Stimulated activated CD8-positive, alpha-beta memory T cell treated with anti-CD3 and anti-CD28 coated beads, Interleukin-4, amount 100 ng/mL, for 48 hours (primary cell): ENCODE measurements at regions not wholly inside any gene's neighbourhood (a gene's known extent, or its start where the extent isn't known, plus 50 kb on each side); places are given as distances from the start of the nearest gene placed in this dataset.
"Not testable (repeated sequence)": the region's sequence is repeated elsewhere in the genome, so short reads cannot be mapped to it uniquely, and the experiment has no call there.

Experiments used
- DNase-seq: peaks from one replicate; pipeline ENCODE4 v3.0.0-alpha.2; 2020

DNA sequence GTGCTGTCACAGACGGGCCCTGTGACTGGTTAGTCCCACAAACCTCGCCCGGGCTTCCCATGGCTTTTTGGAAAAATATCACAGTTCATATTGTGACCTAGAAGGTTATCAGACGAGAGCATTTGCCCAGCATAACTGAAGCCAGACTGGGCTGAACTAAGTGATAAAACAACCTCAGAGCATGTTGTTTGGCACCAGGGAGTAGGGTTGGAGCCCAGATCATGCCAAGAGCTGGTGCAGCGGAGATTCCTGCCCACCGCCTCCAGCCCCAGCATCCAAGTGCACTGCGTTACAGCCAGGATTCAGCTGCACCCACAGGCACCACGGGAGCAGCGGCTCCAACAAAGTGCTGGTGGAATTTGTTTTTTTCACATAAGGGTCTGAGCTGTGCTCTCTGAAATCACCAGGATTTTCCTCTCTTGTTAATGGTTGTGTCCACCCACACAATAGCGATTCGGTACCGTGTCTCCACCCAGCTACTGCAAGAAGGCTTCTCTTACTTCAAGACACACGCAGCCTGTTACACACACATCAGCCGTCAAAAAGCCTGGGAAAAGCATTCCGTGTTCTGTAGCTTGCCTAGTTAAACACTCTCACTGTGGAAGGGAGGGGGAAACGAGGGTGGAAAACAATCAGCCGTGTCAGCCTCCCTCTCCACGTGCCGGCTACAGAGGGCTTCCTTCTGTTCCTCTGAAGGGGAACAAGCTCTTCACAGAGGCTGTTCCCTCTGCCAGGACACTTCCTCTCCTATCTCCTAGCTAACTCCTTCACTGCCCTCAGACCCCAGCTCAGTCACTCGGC, 273.8 kb downstream of the C16orf95 start:
- DNase-seq = no peak

DNA sequence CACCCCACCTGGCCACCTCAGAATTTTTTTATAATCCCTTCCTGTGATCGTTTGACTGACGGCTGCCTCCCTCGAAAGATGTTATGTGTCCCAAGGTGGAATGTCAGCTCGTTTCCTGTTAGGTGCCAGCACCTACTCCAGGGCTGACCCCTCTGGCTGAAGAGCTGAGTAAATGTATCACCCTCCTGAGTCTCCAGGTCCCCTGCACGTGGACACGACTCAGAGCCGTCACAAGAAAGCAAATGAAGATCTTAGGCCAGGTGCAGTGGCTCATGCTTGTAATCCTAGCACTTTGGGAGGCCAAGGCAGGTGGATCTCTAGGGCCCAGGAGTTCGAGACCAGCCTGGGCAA, 273.2 kb downstream of the C16orf95 start:
- DNase-seq = no peak

DNA sequence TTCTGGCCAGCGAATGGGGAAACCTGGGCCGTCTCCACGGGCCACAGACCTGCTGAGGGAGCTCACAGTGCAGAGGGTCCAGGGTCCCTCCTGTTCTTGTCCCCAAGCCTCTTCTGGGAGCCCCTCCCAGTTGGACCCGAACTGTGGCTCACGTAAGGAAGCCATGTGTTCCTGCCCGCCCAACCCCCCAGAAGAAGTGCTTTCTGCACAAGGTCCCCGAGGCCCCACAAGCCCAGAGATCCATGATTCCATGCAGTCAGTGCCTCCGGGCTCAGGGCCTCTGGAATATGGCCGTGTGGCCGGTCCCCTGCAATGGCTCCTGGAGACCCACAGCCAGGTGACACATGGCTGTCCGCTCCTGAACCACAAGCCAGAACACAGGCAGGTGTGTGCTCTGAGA, 272.4 kb downstream of the C16orf95 start:
- DNase-seq = no peak

DNA sequence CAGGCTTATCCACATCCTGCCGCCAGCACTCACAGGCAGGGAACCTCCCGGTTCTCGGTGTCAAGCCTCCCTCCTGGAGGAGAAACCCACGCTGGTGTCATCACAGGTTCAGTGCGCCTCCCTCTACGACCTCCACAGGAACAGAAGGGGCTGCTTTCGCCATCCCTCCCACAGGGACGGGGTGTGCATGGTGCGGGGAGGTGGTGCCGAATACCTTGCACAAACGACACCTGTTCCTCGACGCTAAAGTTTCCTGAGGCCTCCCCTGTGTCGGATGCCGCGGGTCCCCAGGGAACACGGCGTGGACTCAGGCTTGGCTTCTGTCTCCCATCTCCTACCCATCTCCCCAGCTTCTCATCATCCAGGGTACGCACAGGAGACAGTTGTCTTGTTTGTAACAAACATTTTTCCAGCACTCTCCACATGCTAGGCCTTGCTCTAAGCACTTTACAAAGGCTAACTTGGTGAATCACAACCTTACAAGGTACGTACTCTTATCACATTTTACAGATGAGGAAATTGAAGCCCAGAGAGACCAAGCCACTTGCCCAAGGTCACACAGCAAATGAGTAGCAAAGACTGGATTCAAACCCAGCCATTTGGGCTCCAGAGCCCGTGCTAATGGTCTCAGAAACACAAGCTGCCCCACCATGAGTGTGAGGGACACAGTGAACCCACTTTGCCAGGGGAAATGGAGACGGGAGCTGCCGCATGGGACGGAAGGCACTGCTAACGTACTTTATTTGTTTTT, 271.6 kb downstream of the C16orf95 start:
- no peak for DNase-seq

DNA sequence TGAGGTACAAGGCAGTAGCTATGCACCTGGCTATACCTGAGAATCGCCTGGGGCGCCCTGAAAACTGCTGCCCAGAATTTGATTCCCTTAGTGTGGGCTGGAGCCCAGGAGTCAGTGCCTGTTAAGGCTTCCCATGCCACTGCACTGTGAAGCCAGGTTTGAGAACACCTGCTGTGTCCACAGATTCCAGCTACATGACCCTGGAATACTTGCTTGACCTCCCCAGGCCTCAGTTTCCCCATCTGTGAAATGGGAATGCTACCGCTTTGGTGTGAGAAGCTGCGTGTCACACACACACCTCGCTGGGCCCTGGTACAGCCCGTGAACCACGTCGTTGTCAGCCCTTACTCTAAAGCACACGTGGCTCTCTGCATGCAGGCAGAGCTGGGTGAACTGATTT, 271.0 kb downstream of the C16orf95 start:
- no peak for DNase-seq

DNA sequence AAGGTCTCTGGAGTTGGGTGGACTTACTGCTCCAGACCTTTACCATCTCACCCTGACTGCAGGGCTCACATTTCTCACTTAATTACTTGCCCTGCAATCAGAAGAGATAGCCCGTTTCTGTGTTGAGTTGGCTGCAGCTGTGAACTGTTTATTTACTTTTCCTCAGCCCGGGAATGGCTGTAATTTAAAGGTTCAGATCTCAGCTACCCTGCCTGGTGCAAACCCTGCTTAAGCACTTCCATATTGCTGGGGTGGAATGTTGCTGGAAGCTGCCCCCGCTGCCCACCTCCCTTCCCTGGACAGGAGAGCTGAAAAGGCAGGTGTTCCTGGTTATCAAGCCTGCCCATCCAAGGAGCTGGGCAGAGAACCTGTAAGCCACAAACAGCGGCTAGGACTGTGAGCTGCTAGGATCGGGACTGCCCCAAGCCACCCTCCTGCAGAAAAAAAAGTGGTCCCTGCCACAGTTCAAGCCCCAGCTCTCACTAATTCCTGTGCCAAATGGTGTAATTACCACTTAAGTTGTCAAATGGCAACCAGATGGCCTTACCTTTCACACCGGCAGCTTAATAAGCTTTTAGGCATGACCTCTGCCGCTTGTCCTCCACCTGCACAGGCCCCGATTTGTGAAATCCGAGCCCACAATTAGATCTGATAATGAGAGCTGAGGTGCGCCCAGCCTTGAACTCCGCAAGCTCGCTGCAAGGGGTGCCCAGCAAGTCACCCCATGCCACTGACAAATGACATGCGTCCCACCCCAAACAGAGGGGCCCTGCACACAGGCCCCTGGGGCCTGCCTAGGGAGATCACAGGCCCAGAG, 269.8 kb downstream of the C16orf95 start:
- no peak for DNase-seq

DNA sequence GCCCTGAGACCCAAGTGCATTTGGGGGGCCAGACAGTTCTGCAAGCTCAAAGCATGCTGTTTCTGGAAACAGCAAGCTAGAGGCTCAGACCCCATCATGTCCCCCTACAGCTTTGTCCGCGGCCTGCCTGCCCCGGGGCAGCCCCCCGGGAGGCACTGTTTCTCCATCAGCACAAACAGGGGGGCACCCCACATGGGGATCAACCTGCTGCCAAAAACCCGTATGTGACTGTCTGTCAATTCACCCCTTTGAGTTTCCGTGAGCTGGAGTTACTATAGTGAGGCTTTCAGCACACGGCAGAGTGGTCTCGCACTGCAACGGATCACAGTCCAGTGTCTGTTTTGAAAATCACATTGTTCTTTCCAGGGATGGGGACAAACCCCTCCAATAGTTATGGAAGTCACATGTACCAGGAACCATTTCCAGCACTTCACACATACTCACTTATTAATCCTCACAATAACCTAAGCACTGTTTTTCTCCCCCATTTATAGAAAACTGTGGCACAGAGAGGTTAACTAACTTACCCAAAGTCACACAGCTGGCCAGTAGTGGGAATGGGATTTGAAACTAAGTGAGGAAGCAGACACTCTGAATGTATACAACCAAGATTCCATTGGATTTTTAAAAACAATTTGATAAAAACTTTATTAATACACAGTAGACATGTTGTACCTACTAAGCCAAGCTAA, 269.0 kb downstream of the C16orf95 start:
- no peak for DNase-seq

DNA sequence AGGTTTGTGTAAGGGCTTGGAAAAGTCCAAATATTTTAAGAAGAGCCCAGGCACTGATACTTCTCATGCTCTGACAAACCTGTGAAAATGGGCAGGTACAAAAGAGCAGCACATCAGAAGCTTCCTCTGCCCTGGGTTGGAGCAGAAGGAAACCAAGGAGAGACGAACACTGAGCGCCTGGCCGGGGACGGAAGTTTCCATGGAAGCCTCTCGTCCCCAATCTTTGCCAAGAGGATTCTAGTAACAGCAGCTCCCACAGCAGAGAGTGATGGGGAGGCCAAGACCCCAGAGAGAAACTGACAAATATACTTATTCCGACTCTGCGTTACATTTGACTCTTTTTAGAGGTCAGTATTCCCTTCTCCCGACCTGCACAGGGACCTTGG, 268.5 kb downstream of the C16orf95 start:
- no peak for DNase-seq

DNA sequence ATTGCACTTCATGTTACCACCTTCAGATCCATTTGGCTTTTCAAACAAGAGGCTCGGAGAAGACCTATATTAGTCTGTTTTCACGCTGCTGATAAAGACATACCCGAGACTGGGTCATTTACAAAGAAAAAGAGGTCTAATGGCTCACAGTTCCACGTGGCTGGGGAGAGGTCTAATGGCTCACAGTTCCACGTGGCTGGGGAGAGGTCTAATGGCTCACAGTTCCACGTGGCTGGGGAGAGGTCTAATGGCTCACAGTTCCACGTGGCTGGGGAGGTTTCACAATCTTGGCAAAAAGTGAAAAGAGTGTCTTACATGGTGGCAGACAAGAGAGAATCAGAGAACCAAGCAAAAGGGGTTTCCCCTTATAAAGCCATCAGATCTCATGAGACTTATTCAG, 268.0 kb downstream of the C16orf95 start:
- not testable (repeated sequence) for DNase-seq

DNA sequence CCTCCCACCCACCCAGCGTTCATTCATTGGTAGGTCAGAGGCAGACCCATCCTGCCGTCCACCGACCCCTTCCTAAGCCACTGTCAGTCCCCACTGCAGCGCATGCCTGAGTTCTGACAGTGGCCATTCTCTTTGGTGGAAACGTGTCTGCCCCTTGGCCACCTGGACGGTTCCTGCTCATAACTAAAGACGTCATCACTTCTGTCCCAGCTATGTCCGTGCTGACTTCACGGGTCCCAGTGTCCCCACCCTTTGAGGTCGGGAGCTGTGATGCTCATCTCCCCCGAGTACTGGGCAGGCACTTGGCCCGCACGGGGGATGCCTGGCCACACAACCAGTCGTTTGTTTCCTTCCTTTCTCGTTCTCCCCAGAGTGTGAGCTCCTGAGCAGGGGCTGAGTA, 267.1 kb downstream of the C16orf95 start:
- no peak for DNase-seq

DNA sequence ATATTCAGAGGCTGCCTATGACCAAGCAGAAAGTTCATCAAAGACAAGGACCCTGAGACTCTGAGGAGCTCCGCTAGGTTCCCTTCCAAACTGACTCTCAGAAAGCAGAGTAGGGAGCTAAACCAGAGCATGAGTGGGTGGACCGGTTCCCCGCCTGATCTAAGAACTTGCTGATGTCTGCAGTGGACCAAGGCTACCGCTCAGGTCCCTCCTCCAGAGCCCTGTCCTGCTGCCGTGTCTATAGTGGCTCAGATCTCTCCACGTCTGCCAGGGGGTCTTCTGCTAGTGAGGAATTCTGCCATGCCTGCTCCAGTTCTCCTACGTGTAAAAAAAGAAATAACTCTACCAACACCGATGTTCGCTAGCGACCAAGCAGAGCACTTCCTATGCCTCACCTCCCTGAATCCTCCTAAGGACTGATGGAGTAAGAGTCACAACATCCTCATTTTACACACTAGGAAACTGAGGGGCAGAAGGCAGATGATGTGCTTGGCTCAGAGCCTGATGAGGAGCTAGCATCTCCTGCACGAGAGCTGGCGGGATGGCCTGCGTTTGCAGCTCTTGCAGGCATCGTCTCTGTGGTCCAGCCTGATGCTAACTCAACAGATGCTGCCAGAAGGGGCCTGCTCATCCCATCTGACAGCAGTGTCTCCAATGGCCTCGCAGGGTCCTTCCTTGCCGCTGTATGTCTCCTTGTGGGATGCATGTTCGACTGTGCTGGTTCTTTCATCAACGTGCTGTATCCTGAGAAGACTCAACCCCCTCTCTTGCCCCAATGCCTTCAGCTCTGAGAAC, 265.5 kb downstream of the C16orf95 start:
- DNase-seq = no peak

DNA sequence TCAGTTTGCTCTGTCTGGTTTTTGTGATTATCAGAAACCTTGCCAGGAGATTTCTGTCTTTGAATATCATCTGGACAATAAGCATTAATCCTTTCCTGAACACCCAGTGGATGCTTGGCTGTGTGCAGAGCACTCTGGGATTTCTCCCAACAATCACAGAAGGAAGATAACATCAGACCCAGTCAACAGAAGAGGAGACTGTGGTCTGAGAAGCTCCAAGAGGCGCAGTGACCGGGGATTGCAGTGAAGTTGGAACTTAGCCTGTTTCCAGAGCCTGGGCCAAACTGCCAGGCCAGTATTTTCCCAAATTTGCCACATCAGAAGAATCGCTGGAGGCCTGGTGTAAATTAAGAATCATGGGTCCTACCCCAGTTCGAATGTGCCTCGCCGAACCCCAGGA, 264.7 kb downstream of the C16orf95 start:
- no peak for DNase-seq

DNA sequence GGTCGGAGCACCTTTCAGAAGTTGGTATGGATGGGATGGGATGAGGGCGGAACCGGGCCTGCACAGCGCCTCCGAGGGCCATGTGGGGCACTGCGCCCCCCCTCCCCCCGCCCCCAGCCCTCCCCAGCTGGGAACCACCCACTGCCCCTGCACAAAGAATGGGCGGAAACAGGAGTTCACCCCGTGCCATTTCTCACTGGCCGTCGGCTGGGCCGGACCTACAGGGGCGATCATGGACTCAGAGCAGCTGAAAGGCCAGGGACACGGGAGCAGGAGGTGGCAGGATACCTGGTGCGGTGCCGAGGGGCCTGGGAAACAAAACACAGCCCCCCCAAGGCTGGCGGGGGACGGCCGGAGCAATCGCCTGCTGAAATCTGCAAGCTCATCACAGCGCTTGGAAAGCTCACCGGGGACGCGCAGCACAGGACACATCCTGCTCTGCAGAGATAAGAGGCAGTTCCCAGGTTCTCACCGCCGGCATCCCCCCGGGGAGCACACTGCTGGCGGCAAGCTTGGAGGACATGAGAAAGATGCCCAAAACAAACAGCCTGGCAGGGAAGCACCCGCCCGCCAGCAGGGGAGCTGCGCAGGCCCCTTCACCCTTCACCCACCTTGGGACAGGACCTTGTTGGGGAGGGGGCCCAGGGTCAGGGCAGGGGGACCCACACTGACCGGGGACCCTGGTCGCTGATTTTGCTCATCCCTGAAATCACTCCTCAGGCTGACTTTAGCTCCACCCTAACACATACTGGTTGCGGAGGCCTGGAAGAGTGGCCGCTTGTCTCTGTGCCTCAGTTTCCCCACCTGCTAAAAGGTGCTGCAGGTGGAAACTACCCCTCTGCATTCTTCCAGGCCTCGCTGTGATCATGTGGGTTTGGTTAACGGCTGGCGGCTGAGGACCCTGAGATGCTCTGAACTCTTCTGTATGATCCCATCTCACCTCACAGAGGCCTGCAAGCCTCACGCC, 263.9 kb downstream of the C16orf95 start:
- DNase-seq = no peak

DNA sequence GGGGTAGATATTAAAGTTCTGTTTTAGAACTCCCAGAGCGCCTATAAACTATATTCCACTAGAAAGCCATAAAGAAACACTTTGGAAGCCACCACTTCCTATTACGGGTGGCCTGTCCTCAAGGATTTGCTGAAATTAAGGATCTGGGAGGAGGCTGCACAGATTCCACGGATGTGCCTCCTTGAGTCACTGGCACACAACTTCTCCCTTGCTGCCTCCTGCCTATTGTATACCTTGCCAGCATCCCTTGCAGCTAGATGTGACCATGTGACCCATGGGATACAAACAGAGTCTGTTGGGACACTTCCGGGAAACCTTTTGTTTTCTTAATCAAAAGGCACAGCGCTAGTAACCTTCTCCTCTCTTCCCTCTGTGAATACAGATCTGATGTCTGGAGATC, 263.0 kb downstream of the C16orf95 start:
- DNase-seq = no peak

DNA sequence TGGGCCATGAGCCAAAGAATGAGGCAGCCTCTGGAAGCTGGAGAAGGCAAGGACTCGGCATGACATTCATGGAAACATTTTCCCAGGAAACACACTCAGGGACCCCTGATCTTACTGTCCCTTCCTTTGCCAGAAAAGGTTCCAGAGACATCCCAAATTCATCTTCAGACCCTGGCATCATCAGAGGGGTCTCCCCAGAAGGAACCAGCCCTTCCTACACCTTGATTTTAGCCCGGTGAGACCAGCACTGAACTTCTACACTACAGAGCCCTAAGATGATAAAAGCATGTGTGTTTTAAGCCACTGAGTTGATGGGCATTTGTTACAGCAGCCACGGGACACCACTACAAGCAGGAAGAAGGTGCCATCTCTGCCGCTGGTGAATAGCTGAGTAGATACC, 262.3 kb downstream of the C16orf95 start:
- DNase-seq = no peak

DNA sequence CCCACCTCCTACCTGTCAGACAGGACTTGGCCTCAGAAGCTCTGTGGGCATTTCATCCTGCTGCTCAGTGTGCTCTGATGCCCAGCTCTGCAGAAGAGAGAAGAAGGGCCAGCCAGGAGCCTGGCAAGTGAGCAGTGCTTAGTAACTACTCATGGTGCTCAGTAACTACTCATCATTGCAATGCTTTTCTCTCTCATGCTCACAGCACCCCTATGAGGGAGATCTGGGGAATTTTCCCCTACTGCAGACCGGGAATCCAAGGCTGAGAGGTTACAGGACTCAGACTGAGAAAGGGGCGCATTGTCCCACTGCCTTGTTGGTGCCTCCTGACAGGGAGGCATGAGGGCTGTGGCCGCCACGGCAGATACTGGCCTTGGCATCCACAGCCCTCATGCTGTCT, 261.1 kb downstream of the C16orf95 start:
- no peak for DNase-seq

DNA sequence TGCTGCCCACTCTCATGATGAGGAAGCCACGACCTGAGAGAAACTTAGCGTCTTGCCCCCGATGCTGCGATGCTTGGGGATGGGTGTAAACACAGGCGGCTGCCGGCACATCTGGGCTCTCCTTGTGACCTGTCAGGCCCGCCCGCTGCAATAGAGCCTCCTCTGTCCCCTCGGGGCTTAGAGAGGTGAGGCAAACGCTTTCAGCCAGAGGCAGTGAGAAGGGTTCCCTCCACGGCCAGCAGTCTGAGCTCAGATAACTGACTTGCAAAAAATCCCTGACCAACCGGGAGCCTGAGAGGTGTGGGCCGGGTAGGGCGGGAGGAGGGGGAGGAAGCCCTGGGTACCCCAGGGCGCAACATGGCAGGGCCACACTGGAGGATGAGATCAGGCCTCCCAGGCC, 260.6 kb downstream of the C16orf95 start:
- no peak for DNase-seq

DNA sequence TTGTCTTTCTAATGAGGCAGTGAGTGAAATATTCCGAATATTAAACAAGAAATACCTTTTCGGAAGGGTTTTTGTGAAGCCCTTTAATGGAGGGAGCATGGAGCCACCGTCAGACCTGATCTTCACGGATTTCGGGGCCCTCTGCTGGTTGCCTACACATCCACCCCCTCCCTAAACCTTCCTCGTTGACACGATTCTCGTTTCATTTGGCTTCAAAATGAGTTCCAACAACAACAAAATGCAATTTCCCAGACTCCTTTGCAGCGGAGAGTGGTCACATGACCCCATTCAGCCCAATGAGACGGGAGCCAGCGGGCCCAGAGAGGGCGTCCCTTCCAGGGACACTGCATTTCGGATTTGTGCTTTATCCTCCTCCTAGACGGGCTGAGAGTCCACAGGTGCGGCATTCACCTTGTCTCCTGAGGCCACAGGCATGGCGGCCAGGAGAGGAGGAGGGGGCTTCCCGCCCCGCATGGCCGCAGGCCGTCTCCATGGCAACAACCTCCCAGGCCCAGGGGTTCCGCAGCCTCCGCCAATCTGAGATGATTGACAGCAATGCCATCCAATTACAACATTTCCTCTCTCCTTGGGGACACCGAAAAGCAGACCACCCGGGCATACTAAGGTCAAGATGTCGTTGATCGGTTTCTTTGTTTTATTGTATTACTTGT, 259.8 kb downstream of the C16orf95 start:
- no peak for DNase-seq

DNA sequence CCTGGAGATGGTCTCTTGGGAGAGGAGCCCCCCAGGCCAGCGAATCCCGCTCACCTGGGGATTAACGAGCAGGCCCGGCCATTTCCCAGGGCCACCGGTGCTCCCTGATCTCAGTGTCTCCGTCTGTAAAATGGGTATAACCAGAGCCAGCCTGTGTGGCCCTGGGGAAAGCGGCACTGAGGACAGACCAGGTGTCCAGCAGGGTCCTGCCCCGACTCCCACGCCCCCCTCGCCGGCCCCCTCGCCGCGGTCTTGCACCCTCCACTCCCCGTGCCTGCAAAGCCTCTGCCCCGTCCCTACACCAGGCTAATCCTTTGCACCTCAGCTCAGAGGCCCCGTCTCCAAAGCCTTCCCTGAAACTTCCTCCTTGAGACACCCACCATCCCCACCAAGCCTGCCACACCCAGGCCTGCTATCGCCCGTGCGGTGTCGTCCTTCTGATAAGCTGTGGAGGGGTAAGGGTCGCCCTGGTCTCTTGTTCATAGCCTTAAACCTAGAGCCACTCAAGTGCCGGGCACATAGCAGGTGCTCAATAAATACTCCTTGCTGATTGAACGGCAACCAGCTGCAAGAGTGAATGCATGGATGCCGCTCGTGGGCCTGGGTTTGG, 259.1 kb downstream of the C16orf95 start:
- DNase-seq = no peak

DNA sequence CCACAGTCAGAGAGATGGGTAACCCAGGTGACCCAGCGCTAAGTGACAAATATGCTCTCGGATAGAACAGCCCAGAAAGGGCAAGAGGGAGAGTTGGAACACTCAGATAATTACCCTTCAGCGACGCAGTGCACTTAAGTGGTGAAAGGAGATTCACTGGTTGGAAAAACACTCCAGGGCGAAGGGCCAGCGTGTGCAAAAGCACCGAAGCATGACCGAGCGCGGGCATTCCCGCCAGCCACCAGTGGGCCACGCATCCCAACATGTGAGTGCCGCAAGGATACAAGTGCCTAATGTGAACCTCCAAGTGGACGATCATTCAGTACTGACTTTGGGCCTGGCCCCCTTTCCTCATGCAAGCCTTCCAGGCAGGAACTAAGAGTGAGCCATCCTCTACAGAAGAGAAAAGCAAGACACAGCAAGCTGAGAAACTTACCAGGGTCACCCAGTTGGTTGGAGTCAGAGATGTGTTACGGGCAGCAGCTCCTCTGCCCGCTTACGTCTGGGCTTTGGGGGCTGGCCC, 258.4 kb downstream of the C16orf95 start:
- DNase-seq = no peak
